DMS79 (cell line): ENCODE measurements at regions not wholly inside any gene's neighbourhood (a gene's known extent, or its start where the extent isn't known, plus 50 kb on each side); places are given as distances from the start of the nearest gene placed in this dataset.

ENCODE experiments used
- DNase-seq: peaks from one replicate; lab custom pipeline; 2025; lab: John Stamatoyannopoulos, UW

GRCh38 chr14:41993687-41994086, 387.0 kb downstream of the LRFN5 start:
- no peak for DNase-seq

- DNase-seq, result no peak
Observed at GRCh38 chr14:41986700-41987099, 380.0 kb downstream of the LRFN5 start.

GRCh38 chr14:41986083-41986645, 379.5 kb downstream of the LRFN5 start:
- DNase-seq, result no peak

- DNase-seq, result no peak
Observed at GRCh38 chr14:41973178-41973577, 366.5 kb downstream of the LRFN5 start.

GRCh38 chr14:41972531-41972930, 365.9 kb downstream of the LRFN5 start:
- DNase-seq, result no peak

GRCh38 chr14:41960281-41960680, 353.6 kb downstream of the LRFN5 start:
- DNase-seq, result no peak

GRCh38 chr14:41957459-41957858, 350.8 kb downstream of the LRFN5 start:
- DNase-seq, result no peak
